CD4-positive, alpha-beta T cell treated with Interleukin-17A for 1 hour (primary cell): ENCODE measurements at regions not wholly inside any gene's neighbourhood (a gene's known extent, or its start where the extent isn't known, plus 50 kb on each side); places are given as distances from the start of the nearest gene placed in this dataset.
"Not testable (repeated sequence)": the region's sequence is repeated elsewhere in the genome, so short reads cannot be mapped to it uniquely, and the experiment has no call there.

Source experiments
- DNase-seq: peaks from one replicate; pipeline ENCODE4 v3.0.0-alpha.2; 2020

DNA sequence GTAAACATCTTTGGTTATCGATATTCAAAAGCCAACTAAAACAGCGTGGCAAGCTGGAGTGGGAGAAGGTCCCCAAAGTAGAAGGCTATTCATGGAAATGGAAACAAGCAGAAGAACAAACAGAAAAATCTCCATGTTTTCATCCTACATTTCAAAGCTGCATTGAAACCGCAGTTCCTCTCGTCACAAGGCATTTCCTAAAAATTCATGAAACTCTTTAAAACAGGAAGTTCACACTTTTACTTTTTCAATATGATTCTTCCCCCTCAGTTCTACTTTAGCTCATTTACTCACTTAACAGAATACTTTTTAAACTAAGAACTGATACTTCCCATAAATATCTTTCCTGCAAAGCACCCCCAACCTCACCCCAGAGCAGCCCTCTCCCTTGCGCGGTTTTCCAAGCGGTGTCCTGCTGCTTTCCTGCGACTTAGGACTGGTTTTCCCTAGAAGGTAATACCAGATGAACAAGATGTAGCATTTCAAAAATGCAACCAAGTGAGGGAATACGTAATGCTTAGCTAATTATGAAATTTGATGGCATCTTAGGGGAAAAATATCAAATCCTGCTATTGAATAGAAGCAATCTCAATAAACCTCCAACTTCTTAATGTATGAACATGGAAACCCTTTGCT is 228.3 kb upstream of the PKN2 start:
- DNase-seq, result no peak

DNA sequence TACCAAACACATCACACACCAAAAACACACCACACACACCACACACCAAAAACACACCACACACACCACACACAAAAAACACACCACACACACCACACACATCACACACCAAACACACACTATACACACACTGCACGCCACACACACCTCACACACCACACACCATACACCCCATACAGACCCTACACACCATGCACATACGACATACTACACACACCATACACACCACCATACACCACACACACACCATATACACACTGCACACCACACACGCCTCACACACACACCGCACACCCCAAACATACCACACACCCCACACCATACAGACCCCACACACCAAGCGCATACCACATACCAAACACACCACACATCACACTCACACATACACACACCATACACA is 226.9 kb upstream of the PKN2 start:
- no peak for DNase-seq

DNA sequence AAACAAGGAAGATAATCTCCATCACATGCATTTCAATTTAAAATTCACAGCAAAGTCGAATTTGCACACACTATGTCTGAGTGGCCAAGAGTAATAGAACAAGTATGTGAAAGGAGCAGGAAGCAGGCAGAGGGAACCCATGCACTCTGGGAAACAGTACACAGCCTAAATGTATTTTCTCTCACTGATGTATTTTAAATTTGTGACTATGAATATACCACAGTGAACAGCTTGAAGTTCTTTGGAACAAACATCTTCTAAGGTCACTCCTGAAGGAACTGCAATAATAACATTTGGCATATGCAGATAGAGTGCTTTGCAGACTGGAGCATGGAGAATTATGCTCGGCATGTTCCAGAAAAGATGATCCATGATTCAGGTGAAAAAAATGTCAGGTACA is 223.1 kb upstream of the PKN2 start:
- DNase-seq, result no peak

DNA sequence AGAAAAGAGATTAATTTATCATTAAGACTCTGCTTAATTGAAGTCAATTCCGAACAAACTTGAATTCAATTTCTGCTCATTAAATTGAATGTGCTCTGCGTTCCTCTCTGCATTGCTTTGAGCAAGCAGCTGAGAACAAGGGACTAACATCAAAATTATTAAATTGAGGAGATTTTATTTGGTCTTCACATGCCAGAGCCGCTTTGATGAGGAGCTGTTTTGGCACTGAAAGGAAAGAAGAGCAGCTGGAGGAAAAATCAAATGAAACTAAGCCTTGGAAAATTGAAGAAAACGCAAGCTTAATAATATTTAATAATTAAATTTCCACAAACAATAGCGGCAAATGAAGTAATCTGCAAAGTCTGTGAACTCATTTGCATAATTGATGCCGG is 222.0 kb upstream of the PKN2 start:
- no peak for DNase-seq

DNA sequence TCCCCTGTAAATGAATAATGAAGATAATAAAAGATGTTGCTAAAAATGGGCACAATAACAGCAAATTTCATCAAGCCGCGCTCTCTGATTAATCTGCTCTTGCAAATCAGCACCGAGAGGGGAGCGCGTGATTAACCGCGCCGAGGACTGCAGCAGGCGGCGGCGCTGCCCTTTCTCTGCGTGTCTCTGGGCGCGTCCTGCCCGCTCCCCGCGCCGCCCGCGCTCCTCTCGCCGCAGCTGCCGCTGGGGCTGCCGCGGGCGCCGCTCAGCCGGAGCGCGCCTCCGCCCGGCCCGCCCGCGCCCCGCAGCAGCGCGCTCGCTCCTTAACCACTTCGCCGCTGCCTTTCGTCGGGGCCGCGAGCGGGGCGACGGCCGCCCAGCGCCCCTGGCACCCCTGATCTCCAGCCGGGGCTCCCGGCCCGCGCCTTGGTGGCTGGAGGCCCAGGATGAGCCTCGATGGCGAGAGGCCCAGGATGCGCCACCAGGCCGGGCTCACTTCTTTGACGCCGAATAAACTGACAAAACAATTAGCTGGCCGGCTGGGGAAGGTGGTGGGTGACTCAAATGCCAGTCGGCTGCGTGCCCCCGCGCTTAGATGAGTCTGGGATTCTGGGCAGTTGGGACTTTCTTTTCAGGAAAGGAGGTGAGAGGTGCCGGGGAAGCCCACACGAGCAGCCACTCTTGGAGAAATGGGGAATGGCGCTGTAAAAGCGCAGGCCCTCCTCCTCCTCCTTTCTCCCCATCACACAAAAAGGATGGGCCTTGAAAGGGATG is 221.4 kb upstream of the PKN2 start:
- no peak for DNase-seq

DNA sequence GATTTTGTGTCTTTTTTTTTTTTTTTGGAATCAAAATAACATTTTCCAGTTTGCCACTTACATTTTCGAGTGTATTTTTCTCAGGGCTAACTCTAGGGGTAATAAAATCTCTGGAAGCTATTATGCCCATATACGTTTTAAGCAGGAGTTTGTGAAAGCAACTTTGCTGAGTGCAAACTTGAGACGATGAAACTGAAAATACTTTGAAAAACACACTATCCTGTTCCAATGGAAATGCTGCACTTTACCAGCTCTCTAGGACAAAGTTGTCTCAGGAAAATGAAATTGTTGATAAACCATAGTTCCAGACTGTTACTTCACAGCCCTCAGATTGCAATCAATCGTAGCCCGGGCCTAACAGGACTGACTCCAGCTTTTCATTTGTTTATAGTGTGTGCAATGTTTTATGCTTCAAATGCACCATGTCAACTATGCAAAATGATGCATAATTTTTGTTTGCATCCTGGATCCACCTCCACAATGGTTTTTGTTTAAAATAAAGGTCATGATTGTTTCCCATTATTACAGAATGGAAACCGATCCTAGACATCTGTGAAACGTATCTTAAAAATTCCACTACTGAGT is 220.6 kb upstream of the PKN2 start:
- DNase-seq, result no peak

DNA sequence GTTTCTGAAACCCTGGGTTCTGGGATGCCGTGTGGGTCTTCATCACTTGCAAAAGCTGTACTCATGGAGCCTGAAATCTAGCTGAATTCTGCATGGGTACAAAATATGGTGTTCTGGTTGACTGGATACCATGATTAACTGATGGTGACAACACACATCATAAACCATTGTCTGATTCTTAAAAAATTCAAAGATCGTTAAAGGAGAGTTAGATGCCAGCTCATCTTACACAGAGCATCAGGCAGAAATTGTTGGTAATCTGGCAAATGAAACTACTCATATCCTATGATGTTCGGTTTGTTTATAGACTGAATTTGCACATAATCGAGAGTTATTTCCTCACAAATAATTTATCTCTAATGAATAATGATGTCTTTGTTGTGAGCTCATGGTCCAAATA is 218.1 kb upstream of the PKN2 start:
- no peak for DNase-seq

DNA sequence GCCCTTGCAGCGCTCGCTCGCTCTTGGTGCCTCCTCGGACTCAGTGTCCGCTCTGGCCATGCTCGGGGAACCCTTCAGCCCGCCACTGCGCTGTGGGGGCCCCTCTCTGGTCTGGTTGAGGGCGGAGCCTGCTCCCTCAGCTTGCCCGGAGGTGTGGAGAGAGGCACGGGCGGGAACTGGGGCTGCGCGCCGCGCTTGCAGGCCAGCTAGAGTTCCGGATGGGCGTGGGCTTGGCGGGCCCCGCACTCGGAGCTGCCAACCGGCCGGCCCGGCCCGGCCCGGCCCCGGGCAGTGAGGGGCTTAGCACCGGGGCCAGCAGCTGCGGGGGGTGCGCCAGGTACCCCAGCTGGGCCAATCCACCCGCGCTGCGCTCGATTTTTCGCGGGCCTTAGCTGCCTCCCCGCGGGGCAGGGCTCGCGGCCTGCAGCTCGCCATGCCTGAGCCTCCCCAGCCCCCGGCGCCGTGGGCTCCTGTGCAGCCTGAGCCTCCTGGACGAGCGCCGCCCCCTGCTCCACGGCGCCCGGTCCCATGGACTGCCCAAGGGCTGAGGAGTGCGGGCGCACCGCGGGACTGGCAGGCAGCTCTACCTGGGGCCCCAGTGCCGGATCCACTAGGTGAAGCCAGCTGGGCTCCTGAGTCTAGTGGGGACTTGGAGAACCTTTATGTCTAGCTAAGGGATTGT is 217.0 kb upstream of the PKN2 start:
- DNase-seq, result no peak

DNA sequence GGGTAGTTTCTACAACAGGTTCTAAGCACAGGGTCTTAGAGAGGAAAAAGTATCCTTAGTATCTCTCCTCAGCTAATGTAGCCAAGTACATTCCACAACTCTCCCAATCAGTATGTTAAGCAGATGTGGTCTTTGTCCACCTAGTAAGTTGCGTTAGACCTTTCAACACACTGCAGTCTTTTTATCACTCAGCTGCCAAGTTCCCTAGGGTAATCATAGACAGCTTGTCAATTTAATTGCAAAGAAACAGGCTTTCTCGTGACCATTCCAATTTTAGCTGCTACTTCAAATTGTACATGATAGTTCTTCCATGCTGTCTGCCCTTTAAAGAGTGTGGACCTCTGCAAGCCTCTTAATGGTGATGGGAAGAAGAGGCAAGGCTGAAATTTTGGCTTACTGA is 211.8 kb upstream of the PKN2 start:
- no peak for DNase-seq

DNA sequence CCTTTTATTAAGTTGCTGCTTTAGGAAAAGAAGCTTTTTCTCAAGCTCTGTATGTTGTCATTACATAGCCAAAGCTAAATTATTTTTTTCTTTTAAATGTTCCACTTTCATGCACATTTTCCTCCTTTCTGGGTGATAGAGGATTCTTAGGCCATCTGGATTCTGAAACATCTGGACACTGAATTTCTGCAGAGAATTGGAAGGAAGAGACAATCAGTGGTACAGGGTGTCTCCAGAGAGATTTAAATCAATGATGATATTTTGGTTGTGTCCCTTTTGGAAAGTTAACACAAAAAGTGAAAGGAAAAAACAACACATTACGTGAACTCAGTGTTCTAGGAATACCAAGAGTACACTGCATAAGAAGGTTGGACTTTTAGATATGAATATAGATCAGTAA is 211.4 kb upstream of the PKN2 start:
- DNase-seq, result no peak

DNA sequence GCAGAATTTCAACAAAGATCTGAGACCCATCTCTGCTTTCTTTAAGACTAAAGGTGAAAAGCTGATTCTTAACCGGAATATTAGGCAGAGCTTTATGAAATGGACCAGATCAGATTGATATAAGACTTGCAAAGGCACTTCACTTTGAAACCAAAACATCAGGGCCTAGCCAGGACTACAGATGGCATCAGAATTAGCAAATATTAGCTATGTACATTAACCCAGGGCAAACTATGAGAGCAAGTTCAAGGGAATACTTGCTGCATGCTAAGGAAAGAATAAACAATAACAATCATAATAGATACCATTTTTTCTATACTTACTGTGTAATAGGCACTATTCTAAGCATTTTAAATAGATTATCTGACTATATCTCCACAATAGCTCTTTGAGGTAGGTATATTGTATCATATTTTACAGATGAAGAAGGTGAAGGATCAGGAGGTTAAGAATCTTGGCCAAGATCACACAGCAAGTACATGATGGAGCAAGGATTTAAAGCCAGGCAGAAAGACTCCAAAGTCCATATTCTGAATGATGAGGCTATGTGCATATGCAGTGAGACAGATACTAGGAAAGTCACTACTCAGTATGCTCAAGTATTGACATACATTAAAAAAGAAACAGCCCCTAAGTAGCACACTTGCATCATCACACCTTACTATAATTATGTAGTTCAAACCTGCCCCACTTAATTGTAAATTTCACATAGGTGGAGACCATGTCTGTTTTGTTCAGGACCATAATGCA is 209.3 kb upstream of the PKN2 start:
- no peak for DNase-seq

DNA sequence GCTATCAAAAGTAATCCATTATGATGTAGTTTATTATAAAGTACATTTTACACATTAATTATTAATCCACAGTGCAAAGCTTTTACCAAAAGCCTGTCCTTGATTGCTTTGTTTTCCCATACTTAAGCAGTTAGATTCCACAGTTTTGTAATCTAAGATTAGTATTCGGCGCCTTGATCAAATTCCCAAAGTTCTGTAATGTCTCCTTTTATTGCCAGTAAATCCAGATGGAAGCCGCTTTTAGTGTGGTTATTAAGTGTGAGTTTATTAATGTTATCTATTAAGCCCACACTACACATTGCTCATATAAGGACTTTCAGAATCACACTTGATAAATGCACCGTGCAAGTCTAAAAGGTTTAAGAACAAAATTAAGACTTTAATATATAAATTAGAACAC is 199.2 kb upstream of the PKN2 start:
- DNase-seq, result no peak

DNA sequence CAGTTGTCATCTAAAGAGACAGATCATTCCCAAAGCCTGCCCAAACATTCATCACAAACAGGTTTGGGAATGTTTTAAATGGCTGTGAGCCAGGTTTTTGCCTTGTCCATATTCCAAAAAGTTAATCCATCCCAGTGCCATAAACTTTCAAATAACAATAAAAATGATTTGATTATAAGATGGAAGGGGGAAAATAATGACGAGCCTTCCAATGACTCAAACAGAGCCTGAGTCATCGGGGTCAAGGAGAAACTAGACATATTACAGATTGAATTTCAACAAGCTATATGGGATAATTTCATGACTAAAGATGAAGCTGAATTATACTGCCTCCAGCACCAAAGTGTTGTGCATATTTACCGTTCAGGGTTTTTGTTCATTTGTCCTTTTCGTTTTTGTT is 195.8 kb upstream of the PKN2 start:
- DNase-seq, result no peak

DNA sequence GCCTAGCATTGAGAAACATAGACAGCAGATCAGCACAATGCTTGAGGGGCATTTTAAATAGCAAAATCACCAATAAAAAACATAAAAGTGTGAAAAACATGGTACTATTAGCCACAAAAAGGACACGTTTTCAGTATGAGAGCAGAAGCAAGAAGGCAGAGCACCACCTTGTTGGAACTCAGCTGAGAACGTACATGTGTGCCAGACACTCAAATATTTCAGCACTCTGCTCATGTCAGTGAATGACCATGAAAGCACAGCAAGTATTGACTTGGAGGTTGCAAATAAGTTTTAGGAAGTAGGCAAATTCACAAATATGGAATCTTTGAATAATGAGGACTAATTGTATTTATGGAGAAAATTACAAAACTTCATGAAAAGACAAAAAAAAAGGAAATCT is 193.4 kb upstream of the PKN2 start:
- DNase-seq, result no peak

DNA sequence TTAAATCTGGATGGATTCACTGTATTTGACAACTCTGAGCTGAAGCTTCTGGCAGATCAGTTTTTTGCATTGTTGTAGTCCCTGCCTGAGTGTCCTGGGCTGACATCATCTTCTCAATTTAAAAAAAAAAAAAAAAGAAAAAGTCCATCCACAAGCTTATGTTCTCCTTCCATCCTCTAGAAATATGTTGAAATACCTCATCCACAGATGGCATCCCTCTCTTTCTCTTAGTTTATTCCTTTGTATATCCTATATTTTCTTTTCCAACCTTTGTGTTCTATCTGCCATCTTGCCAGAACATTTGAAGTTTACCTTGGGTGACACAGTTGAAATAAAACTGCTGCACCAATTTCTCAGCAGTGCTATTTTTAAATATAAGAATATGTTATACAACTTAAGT is 184.4 kb upstream of the PKN2 start:
- no peak for DNase-seq

DNA sequence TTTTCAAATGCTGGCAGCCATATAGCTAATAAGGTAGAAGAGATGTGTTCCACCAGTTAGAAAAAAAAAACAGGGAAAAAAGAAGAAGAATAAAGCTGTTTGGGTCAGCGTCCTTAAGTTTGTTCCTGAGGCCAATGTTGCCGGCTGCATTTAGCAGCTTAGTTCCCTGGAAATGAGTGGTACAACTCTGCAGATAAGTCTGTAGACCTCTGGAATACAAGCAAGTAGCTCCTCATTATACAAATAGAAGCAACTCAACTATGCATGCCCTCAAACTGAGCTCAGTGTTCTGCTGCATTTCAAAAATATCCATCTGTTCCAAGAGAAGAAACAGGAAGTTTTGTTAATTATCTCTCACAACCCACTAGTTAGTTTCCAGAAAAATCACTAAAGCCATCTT is 181.2 kb upstream of the PKN2 start:
- no peak for DNase-seq

DNA sequence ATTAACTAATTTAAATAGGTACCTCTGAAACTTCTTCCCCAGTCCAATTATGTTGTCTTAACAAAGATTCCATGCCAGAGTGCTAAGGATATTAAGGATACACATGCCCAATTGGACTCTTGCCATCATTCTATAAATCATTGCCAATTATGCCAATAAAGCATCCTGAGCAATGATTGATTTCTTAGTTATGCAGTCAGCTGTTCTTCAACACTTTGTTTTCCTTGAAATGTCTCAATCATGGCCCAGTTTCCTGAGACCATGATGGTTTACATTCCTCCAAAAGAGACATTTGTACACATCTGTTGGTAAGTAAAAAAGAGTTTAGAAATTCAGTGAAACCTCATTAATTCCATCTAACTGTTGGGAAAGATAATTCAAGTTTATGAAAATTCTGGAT is 180.4 kb upstream of the PKN2 start:
- no peak for DNase-seq

DNA sequence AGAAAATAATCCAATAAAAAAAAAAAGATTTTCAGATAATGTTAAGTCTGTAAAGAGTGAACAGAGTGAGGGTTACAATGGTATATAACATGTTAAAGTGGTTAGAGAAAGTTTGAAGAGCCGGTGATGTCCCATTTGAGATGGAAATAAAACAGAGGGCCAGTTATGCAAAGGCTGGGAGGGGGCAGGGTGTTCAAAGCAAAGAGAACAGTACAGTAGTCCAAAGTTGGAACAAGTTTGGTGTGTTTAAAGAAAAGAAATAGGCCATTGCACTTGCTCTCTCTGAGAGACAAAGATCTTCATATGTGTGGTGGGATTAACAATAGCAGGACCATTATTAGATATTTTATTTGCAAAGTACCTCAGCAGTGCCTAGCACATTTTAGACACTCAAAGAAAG is 179.5 kb upstream of the PKN2 start:
- DNase-seq, result no peak

DNA sequence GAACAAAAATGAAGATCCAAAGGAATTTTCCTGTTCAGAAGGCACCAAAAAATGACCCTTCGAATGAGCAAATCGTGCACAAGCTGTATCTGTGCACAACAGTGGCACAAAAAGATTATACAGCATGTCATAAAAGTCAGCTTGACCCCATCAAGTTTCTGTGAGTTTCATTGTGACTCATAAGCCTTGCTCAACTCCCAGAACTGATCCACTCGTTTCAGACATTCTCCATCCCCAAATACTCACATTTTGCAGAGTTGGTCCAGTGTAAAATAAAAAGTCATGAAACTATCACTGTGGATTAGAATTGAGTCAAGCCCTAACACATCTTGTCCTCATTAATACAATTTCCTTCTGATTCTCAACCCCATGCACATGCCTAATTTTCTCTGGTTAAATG is 174.7 kb upstream of the PKN2 start:
- no peak for DNase-seq

DNA sequence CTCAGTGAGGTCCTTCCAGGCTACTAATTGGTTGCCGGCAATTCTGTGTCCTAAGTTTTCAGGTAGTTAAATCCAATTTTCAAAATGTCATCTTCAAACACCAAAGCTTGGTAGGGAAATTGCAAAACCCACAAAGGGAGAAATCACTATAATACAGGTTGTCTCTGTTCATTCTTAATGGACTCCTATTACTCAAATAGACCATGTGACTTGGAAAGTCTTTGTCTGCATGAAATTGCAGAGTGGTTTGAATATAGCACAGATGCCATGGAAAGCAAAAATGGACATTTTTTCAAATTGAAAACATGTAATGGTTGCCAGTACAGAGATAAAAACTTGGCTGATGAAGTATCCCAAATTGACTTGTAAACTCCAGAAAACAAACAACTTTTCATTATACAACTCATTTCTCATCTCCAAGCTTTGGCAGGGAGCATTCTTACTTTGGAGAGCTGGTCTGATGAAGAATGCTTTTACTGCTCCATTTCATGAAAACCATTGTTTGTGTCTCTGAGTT is 169.5 kb upstream of the PKN2 start:
- no peak for DNase-seq

DNA sequence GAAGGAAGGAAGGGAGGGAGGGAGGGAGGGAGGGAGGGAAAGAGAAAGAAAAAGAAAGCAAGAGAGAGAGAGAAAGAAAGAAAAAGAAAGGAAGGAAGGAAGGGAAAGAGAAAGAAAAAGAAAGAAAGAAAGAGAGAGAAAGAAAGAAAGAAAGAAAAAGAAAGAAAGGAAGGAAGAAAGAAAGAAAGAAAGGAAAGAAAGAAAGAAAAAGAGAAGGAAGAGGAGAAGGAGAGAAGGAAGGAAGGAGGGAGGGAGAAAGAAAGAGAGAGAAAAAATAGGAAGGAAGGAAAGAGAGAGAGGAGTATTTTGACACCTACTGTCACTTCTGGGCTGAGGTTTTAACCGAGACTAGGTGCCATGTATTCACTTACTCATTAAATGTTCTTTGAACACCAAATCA is 166.6 kb upstream of the PKN2 start:
- not testable (repeated sequence) for DNase-seq

DNA sequence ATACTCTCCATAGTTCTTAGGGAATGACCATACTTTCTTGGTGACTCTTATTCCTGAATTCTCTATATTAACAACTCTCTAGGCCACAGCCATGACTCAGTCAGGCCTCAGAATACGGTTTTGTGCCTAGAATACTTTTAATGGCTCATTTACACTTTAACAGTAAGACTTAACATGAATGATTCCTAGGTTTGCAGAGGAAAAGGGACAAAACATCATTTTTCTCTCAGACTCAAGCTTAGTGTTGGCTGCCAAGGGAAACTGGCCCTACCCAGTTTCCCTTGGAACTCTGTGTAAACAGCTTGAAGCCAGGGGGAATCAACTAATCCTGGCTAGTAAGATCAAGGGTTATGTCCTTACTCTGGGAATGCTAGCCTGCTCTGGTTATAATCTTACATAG is 164.9 kb upstream of the PKN2 start:
- no peak for DNase-seq
